Upper lobe of right lung (tissue), 1 donor: ENCODE measurements at regions not wholly inside any gene's neighbourhood (a gene's known extent, or its start where the extent isn't known, plus 50 kb on each side); places are given as distances from the start of the nearest gene placed in this dataset.

ENCODE experiments used
- ATAC-seq: fragments of 200-7000 bp; cut with Tn5 transposase; one replicate; pipeline ENCODE4 v1.9.1; 2020; ENCODE audit warnings: mild to moderate bottlenecking, moderate library complexity
- DNase-seq: peaks from one replicate; pipeline ENCODE4 v3.0.0-alpha.2; 2020
- H3K27ac ChIP-seq: fragments of 200-600 bp; one replicate; pipeline ENCODE4 v1.8.0; 2022
- H3K27me3 ChIP-seq: fragments of 200-600 bp; one replicate; pipeline ENCODE4 v1.8.0; 2022; ENCODE audit warnings: mild to moderate bottlenecking
- H3K36me3 ChIP-seq: fragments of 200-600 bp; one replicate; pipeline ENCODE4 v1.8.0; 2022
- H3K4me1 ChIP-seq: fragments of 200-600 bp; one replicate; pipeline ENCODE4 v1.8.0; 2022
- H3K4me3 ChIP-seq: fragments of 200-600 bp; one replicate; pipeline ENCODE4 v1.8.0; 2022; ENCODE audit warnings: mild to moderate bottlenecking
- H3K9me3 ChIP-seq: fragments of 200-600 bp; one replicate; pipeline ENCODE4 v1.8.0; 2022
- intact Hi-C: fragments of 100-400 bp; cut with DNase I; formaldehyde crosslinking; loops from one replicate; pipeline ENCODE4 v1.11.0; 2022
- TF ChIP-seq, protein P1 (sequence below): fragments of 200-600 bp; IDR thresholded peaks from one replicate; pipeline ENCODE4 v1.8.0; 2022; ENCODE audit warnings: antibody characterized with exemption
- donor health status: DM: no; HTN: yes; CAD: no; lungs with severe emphysema.

- ATAC-seq (no peak), DNase-seq (no peak)
- no peak overlapping the region for H3K4me3 ChIP-seq
- no peaks in the 10 kb centered on the region for H3K9me3 ChIP-seq
- TF ChIP-seq, protein P1, sequence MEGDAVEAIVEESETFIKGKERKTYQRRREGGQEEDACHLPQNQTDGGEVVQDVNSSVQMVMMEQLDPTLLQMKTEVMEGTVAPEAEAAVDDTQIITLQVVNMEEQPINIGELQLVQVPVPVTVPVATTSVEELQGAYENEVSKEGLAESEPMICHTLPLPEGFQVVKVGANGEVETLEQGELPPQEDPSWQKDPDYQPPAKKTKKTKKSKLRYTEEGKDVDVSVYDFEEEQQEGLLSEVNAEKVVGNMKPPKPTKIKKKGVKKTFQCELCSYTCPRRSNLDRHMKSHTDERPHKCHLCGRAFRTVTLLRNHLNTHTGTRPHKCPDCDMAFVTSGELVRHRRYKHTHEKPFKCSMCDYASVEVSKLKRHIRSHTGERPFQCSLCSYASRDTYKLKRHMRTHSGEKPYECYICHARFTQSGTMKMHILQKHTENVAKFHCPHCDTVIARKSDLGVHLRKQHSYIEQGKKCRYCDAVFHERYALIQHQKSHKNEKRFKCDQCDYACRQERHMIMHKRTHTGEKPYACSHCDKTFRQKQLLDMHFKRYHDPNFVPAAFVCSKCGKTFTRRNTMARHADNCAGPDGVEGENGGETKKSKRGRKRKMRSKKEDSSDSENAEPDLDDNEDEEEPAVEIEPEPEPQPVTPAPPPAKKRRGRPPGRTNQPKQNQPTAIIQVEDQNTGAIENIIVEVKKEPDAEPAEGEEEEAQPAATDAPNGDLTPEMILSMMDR = no peak
- no peaks in the 10 kb centered on the region for H3K36me3 ChIP-seq
- no peaks in the 10 kb centered on the region for H3K4me1 ChIP-seq
- no peak overlapping the region for H3K27ac ChIP-seq
- H3K27me3 ChIP-seq = no peaks in the 10 kb centered on the region
- intact Hi-C loops = no loop called here
Observed at GRCh38 chr5:125261505-125262250, 515.2 kb upstream of the ZNF608 start.

DNA sequence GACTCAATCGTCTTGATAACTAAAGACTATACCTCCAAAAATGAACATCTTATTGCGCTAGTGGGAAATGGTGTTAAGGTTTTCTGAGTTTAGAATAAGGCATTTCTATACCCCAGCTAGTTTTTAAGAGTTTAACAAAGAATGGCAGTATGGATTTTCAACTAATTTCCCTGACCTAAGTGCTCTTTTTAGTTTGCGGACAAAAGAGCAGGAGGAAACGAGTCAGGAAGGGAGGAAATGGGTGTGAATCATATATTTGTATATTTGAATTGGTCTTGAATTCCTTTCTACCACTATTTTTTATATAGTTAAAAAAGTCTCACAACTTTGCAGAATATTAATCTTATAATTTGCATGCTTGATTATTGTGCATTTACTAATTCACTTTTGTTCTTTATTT, 516.3 kb upstream of the ZNF608 start:
- Histone ChIP-seq H3K27ac (no peak overlapping the region), H3K27me3 (no peaks in the 10 kb centered on the region), H3K36me3 (no peaks in the 10 kb centered on the region), H3K4me1 (no peaks in the 10 kb centered on the region), H3K4me3 (no peak overlapping the region), H3K9me3 (no peaks in the 10 kb centered on the region)
- intact Hi-C loops = no loop called here
- TF ChIP-seq, protein P1 = no peak
- DNase-seq (no peak), ATAC-seq (no peak)

GRCh38 chr5:125263356-125263755, 516.9 kb upstream of the ZNF608 start:
- Histone ChIP-seq H3K27ac (no peak overlapping the region), H3K36me3 (no peaks in the 10 kb centered on the region), H3K27me3 (no peaks in the 10 kb centered on the region), H3K9me3 (no peaks in the 10 kb centered on the region), H3K4me3 (no peak overlapping the region), H3K4me1 (no peaks in the 10 kb centered on the region)
- ATAC-seq (no peak), DNase-seq (no peak)
- intact Hi-C loops = no loop called here
- TF ChIP-seq, protein P1 = no peak

GRCh38 chr5:125266106-125266505, 519.7 kb upstream of the ZNF608 start:
- ATAC-seq (no peak), DNase-seq (no peak)
- Histone ChIP-seq H3K9me3 (no peaks in the 10 kb centered on the region), H3K27me3 (no peaks in the 10 kb centered on the region), H3K4me1 (no peaks in the 10 kb centered on the region), H3K4me3 (no peak overlapping the region), H3K36me3 (no peaks in the 10 kb centered on the region), H3K27ac (no peak overlapping the region)
- TF ChIP-seq, protein P1 = no peak
- intact Hi-C loops = no loop called here

GRCh38 chr5:125267636-125268248, 521.3 kb upstream of the ZNF608 start:
- DNase-seq (no peak), ATAC-seq (no peak)
- intact Hi-C loops = no loop called here
- Histone ChIP-seq H3K36me3 (no peaks in the 10 kb centered on the region), H3K27me3 (no peaks in the 10 kb centered on the region), H3K27ac (no peak overlapping the region), H3K4me1 (no peaks in the 10 kb centered on the region), H3K4me3 (no peak overlapping the region), H3K9me3 (no peaks in the 10 kb centered on the region)
- TF ChIP-seq, protein P1 = no peak
